KBM-7 (cell line): ENCODE measurements at regions not wholly inside any gene's neighbourhood (a gene's known extent, or its start where the extent isn't known, plus 50 kb on each side); places are given as distances from the start of the nearest gene placed in this dataset.
"Not testable (repeated sequence)": the region's sequence is repeated elsewhere in the genome, so short reads cannot be mapped to it uniquely, and the experiment has no call there.

Experiments used
- DNase-seq: peaks from one replicate; pipeline ENCODE4 v3.0.0-alpha.2; 2015
- in situ Hi-C: fragments of 300-500 bp; cut with MboI; formaldehyde crosslinking; loops from 2 replicates; pipeline ENCODE4 v1.14.3; 2020; ENCODE audit warnings: low sequenced_read_pairs, low pct_unique_long_range_greater_than_20kb, mixed read lengths

DNA sequence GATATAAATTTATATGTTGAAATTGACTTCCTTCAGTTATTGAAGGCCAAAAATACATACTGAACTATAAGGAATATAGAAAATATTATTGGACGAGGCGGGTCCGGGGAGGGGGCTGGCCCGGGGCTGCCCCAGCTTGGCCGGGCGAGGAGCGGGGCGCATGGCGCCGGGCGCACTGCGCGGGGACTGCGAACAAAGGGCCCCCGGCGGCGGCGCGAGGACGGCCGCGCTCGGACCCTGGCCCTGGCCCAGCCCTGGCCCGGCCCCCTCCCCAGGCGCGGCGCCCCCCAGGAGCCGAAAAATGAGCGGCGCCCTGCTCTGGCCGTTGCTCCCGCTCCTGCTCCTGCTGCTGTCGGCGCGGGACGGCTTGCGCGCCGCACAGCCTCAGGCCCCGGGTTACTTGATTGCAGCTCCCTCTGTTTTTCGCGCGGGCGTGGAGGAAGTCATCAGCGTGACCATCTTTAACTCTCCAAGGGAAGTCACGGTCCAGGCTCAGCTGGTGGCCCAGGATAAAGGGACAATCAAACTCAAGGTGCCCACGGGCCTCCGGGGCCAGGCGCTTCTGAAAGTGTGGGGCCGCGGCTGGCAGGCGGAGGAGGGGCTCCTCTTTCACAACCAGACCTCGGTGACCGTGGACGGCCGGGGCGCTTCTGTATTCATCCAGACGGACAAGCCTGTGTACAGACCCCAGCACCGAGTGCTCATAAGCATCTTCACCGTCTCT lies 1247.6 kb upstream of the PHF14 start:
- DNase-seq, in situ Hi-C loops: not testable (repeated sequence)

DNA sequence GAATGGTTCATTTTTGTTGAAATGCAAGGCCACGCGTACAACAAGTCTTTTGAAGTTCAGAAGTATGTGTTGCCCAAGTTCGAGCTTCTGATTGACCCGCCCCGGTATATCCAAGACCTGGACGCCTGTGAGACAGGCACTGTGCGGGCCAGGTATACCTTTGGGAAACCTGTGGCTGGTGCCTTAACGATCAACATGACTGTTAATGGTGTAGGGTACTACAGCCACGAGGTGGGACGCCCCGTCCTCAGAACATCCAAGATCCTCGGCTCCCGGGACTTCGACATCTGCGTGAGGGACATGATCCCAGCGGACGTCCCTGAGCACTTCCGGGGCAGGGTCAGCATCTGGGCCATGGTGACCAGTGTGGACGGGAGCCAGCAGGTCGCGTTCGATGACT lies 1246.9 kb upstream of the PHF14 start:
- in situ Hi-C loops, DNase-seq: not testable (repeated sequence)

DNA sequence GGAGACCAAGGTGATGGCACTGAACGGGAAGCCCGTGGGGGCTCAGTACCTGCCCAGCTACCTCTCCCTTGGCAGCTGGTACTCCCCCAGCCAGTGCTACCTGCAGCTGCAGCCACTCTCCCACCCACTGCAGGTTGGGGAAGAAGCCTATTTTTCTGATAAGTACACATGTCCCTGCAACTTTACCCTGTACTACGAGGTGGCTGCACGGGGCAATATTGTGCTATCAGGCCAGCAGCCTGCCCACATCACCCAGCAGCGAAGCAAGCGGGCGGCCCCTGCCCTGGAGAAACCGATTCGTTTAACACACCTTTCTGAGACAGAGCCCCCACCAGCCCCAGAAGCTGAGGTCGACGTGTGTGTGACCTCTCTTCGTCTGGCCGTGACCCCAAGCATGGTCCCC lies 1246.2 kb upstream of the PHF14 start:
- DNase-seq, in situ Hi-C loops: not testable (repeated sequence)

DNA sequence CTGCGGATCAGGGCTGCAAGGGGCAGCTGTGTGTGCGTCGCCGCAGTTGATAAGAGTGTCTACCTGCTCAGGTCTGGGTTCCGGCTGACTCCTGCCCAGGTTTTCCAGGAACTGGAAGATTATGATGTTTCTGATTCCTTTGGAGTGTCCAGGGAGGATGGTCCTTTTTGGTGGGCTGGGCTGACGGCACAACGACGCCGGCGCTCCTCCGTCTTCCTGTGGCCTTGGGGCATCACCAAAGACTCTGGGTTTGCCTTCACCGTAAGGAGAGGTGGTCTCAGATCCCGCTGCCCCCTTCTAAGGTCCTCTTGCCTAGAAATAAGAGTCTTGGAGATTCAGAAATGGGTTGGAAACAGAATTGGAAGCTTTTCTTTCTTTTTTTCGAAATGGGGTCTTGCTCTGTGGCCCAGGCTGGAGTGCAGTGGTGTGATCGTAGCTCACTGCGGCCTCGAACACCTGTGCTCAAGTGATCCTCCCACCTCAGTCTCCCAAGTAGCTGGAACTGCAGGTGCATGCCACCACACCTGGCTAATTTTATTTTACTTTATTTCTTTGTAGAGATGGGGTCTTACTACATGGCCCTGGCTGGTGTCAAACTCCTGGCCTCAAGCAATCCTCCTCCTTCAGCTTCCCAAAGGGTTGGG lies 1245.5 kb upstream of the PHF14 start:
- in situ Hi-C loops, DNase-seq: not testable (repeated sequence)

DNA sequence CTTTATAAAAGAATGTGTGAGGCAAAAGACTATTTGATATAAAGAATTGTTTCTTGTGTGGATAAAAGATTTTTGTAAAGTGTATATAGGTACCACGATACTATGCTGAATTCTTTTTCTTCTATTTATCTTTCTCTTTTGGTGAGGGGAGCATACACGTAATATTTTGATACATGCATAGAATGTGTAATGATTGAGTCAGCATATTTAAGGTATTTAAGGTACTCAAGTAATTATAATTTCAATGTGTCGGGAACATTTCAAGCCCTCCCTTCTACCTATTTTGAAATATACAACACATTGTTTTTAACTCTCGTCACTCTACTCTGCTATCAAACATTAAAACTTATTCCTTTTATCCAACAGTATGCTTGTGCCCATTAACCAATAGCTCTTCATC lies 1221.6 kb upstream of the PHF14 start:
- in situ Hi-C loops, result no loop called here
- DNase-seq, result no peak

DNA sequence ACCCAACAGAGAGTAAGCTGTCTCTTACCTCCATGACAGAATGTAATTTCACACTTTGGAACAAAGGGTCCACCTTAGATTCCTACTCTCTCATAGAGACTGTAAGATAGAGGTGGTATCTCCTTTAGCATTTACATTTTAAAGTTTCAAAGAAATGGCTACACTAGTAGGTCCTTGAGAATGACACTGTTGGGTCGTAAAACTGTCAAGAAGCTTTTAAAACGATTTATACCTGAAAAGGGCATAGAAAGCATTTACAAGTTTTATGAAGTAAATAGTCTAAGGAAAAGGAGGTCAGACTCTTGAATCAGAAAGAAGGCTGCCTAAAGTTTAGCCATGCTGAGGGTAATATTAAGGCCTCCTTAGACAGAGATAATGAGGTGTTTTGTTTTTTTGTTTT lies 1212.4 kb upstream of the PHF14 start:
- DNase-seq, result no peak
- in situ Hi-C loops, result no loop called here

DNA sequence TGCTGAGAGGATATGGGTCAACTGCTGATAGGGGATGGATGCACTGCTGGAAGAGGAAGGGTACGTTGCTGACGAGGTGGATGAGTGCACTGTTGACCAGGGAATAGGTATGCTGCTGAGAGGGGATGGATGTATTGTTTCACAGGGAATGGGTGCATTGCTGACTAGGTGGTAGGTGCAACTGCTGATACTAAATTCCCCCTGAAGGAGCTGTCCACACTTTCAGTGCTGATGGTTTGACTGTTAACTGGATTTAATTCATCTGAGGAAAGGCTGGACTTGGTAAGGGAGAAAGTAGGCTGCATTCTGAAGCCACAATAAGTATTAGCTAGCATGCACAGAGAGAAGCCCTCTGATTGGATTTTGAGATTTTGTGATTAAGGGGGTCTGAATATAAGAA lies 1196.8 kb upstream of the PHF14 start:
- in situ Hi-C loops, result no loop called here
- no peak for DNase-seq

DNA sequence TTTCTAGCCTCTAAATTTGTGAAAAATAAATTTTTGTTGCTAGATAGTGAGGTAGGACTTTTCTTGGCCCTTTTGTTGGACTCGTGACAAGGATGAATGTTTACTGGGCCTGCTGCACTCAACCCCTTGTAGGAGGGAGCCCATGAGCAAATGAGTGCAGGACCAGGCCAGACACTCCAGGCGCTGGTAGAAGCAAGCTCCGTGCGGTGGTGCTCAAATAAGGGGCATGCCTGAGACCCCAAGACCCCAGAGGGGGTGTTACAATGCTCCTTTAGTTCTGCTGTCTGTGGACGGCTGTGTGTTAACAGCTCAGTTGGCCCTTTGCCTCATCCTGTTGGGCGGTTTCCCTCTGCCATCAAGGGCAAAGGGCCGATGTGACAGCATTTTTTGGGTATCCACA lies 1195.3 kb upstream of the PHF14 start:
- DNase-seq, result no peak
- in situ Hi-C loops, result no loop called here

DNA sequence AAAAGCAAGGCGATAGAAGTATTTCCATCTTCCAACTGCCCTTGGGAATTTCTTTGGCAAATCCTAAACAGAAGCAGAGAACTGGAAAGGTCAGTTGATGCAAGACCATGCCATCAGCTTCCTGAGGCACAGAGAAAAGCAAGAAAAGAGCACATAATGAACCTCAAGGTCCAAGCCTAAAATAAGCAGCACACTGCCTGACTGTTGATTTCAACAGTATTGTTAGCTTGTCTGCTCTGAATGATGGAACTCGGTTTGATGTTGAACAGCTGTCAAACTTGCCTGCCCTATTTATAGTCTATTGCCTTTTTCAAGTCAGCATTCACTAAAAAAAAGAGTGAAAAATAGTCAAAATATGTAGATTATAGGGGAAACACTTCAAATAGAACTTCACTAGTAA lies 1192.0 kb upstream of the PHF14 start:
- in situ Hi-C loops, result no loop called here
- no peak for DNase-seq

DNA sequence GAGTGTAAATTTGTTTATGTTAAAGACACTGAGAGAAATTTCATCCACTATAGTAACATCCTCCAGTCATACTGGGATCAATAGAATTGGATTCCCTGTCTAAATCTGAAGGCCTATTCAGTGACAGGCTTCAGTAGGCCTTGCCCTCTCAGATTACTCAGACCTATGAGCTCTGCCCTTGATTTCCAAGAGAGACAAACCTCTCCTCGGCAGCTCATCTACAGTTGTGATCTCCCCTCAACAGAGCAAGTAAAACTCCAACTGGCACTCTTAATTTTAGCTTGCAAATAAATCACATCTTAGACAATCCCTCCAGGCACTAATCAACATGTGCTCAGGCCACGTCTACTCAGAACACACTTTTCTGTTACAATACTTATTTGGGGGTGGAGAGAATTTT lies 1191.4 kb upstream of the PHF14 start:
- in situ Hi-C loops, result no loop called here

DNA sequence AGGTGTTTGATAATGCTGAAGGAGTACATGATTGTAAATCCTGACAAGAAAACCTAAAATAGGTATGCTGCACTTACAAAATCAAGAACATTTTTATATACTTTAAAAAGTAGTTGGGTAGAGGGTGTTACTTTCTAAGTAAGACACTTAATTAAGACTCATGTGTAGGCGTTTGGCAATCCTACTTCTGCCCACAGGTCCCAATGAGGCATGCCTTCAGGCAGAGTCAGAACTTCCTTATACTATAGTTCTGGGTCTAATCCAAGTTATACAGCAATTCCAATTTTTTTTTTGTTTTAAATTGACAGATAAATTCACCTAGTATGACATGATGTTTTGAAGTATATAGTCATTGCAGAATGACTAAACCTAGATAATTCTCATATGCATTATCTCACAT lies 1188.5 kb upstream of the PHF14 start:
- in situ Hi-C loops, result no loop called here
- DNase-seq, result no peak

More for the DNA sequence above, 1191.4 kb upstream of the PHF14 start:
- no peak for DNase-seq

DNA sequence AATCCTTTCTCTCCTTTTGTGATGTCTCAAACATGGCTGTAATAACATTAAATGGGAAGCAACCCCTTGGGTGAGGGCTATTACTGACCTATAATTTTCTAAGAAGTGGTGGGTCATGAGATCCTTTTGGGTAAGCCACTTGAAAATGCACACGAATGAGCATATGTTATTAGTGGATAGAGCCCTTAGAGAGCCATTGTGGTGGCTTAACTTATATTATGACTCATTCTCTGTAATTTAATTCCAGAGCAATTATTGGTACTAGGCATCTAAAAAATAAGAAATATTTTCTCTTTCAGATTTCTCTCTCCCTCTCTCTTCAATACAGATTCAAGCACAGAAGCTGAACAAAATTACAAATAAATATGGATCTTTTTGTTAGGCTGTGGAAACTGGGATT lies 1177.4 kb upstream of the PHF14 start:
- DNase-seq, result no peak
- in situ Hi-C loops, result no loop called here

DNA sequence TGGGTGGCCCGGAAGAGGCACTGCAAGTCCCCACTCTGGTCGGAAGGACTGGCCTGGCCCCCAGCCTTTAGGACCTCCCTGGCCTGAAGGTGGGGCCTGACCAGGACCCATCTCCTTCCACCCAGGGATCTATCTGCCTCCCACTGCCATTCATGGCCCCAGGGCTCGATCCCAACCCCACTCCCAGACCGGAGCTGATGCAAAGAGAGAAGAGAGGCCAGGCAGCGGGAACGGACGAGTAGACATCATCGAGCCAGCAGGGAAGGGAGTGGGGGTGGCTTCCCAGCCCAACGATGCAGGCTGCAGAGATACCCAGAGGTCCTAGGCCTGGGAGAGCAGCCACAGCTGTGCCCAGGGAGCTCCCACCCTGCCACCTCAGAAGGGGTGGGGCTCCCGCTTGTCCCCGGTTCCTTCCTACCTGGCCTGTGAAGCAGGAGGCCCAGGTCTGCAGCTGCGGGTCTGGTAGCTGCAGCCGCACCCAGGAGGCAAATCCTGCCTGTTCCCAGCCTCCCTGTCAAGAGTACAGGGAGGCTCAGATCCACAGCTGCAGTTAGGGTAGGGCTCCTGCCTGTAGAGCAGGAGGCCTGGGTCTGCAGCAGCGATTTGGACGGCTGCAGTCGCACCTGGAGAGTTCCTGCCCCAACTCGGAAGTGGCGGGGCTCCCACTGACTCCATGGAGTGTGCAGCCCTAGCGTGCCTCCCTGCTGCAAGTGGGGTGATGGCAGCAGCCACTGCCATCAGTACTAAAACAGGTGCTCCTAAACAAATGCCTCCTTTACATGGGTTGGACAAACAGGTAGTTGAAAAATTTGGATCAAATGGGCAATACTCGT lies 1151.0 kb upstream of the PHF14 start:
- no peak for DNase-seq
- in situ Hi-C loops, result no loop called here

DNA sequence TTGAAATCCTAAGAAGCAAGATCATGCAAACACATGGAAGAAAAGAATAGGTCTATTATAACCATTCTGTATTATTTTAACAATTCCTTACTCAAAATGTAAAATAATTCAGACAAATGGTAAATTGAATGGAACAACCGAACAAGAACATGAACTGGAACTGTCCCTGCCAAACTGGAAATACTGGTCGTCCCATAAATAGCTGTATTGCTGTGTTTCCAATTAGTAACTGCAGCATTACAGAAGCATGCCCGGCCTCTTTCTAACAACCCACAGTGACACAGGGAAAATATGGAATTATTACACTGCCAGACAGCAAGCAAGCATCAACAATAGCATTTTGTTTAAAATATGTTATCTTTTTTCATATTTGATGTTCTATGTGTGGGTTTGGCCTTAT lies 1138.5 kb upstream of the PHF14 start:
- in situ Hi-C loops, result no loop called here

DNA sequence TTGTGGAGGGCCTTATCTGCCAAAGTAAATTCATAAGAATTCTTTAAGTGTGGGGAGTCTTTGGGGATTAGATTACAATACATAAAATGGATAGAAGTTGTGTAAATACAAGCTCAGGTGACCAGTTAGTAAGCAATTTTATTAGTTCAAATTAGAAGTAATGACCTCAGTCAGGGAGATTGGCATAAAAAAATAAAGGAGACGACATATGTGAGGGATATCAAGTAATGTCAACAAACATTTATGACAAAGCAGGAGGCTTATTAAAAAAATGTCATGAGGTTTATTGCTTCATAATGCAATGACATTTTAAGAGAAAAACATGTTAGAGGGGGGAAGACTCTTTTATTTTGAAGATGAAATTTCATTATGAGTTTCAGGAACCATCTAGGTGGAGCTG lies 1137.0 kb upstream of the PHF14 start:
- DNase-seq, result no peak
- in situ Hi-C loops, result no loop called here

More for the DNA sequence above, 1138.5 kb upstream of the PHF14 start:
- DNase-seq, result no peak

DNA sequence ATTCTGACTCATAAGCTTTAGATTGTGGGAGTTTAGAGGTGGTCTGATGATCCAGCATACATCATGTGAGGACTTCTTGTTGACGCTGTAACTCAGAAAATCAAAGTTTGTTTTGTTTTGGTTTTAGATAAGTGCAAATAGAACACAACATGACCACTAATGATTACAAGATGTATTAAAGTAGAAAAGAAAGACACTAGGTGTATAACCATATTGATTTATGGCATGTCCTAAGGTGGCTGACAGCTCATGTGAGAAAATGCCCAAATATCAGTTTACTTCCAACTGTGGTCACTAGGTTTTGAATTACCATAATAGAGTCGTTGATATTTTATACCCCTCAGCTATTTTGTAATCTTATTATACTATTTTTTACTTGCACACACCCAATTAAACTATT lies 1131.4 kb upstream of the PHF14 start:
- no peak for DNase-seq
- in situ Hi-C loops, result no loop called here

DNA sequence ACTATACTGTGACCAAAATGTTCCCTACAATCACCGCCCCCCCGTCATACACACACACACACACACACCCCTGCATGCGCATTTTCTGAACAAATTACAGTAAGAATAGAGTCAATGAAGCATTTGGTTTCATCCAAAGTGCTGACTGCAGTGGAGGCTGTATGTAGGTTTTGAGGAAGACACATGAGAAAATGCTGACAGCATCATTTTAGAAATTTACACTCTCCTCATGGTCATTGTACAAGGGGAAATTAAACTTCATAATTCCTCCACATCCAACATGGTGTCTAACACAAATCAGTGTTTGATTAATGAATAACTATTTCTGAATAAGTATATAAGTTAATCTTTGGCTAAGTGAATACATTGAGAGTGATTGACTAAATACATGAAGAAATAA lies 1126.8 kb upstream of the PHF14 start:
- no peak for DNase-seq
- in situ Hi-C loops, result no loop called here

DNA sequence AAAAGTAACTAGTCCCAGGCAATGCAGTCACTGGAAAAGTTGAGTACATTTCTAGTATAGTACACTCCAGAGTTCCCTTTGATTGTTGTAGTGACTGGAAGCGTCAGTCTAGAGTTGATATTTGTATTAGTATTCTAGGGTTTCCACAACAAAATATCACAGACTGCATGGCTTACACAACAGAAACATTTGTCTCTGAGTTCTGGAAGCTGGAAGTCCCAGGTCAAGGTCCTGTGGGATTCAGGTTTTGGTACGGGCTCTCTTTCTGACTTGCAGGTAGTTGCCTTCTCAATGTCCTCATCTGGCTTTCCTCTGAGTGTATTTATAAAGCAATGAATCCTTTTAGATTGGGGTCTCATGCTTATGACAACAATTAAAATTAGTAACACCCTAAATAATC lies 1119.1 kb upstream of the PHF14 start:
- no peak for DNase-seq
- in situ Hi-C loops, result no loop called here

DNA sequence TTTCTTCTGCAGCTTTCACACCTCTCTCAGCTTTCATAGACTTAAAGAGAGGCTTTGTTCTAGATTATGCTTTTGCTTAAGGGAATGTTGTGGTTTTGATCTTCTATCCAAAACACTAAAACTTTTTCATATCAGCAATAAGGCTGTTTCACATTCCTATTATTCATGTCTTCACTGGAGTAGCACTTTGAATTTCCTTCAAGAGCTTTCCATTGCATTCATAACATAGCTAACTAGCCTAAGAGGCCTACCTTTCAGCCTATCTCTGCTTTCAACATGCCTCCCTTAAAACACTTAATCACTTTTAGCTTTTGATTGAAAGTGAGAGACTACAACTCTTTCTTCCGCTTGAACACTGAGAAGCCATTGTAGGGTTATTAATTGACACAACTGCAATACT lies 1117.0 kb upstream of the PHF14 start:
- in situ Hi-C loops, result no loop called here
- no peak for DNase-seq

DNA sequence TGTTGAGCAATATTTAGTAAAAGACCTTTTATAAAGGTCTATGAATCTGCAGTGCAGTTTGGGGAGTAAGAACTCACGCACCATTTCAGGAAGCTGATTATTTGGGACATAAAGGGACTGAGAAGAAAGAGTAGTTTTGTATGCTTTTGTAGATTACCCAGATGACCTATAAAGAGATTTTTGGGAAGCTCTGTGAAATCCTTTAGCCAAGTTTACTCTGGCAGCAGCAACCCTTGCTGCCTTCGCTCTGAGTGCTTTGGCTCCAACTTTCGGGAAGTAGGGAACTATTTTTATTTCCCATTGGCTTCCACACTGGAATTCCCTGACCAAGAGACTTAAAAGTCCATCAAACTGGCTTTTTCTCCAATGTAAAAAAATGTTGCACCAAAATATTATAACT lies 1110.1 kb upstream of the PHF14 start:
- DNase-seq, result no peak
- in situ Hi-C loops, result no loop called here
